ENCODE measurements at regions not wholly inside any gene's neighbourhood (a gene's known extent, or its start where the extent isn't known, plus 50 kb on each side); places are given as distances from the start of the nearest gene placed in this dataset.

DNA sequence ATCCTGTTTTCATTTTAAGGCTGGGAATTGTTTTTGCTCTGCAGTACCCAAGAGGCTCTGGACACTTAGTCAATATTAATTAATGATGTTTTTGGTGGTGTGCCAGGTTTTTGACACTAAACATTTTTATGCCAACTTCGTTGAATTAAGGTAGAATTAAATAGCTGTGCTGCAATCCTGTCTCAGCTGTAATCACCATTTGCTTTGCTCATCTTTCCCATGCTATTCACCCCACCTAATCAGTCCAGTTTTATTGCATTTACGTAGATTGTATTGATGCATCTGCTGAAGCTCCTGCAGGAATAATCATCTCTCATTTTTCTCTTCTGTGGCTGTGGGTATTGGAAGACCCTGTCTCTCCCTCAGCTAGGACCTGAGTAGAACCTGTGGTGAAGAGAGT lies 52.6 kb upstream of the TRUB1 start:
- H3K9me3 ChIP-seq (ENCODE audit: low read length), result no peaks in the 10 kb centered on the region
- no peak overlapping the region for H3K9ac ChIP-seq (ENCODE audit: low read length)
- no peaks in the 10 kb centered on the region for H3K79me2 ChIP-seq (ENCODE audit: insufficient read depth, low read length)
- no peak for TF ChIP-seq CTCF (IDR thresholded peaks at IDR 0.05; ENCODE audit: low read length)
- TF ChIP-seq EZH2 (IDR thresholded peaks at IDR 0.05; ENCODE audit: borderline replicate concordance, low read length), result no peak
- H3K4me3 ChIP-seq (ENCODE audit: low read depth, low read length, poor library complexity, severe bottlenecking), result no peak overlapping the region
- H3K9me2 ChIP-seq (ENCODE audit: low read depth, low read length), result no peaks in the 10 kb centered on the region
- H3K27me3 ChIP-seq (ENCODE audit: insufficient read depth, low read length), result no peaks in the 10 kb centered on the region
- H4K20me1 ChIP-seq (ENCODE audit: insufficient read depth, low read length), result no peaks in the 10 kb centered on the region
- H3K4me2 ChIP-seq (ENCODE audit: low read length), result no peak overlapping the region
- no peaks in the 10 kb centered on the region for H3K4me1 ChIP-seq (ENCODE audit: insufficient read depth, low read length, severe bottlenecking)
- no peaks in the 10 kb centered on the region for H3F3A ChIP-seq (ENCODE audit: insufficient read depth, low read length)
- no peak overlapping the region for H2AFZ ChIP-seq (ENCODE audit: low read length)
- H3K27ac ChIP-seq (ENCODE audit: low read depth, low read length, poor library complexity, severe bottlenecking), result no peak overlapping the region
- no peaks in the 10 kb centered on the region for H3K36me3 ChIP-seq (ENCODE audit: insufficient read depth, low read length)

Measured in OCI-LY1 (cell line).